ENCODE measurements at regions not wholly inside any gene's neighbourhood (a gene's known extent, or its start where the extent isn't known, plus 50 kb on each side); places are given as distances from the start of the nearest gene placed in this dataset.

DNA sequence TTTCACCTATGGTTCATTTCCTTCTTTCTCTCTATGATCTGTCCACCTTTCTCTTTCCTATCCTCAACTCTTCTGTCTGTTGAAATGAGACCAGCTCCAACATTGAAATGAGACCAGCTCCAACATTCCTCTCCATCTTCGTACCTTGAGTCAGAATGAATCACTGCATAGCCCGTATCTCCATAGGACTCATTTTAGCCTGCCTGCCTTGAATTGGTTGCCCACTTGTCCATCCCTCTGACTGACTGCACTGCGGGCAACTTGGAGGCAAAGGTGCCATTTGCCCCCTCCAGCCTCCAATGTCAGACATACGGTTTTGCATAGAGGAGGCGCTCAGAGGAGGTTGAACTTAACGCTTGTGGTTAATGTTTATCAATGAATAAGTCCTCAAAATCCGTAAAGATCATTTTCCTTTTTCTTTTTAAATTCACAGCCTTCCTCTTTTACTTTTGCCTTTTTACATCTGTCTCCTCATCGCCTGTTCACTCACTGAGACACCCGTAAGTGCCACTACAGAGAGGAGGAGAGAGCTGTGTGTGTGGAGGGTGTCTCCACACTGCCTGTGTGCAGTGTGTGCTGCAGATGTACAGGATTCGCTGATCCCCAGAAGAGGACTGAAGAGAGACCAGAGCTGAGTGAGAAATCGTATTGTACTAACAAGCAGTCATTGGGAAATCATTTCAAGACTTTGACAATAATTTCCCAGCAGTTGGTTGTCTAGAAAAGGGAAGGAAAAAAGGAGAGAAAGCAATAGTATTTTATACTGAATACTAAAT, 579.6 kb upstream of the MAP3K7 start (continued):
- TF ChIP-seq EP300 (IDR thresholded peaks at IDR 0.05; ENCODE audit: borderline replicate concordance in 1 of 2, low read depth in 2 of 2, low read length in 2 of 2) (no peak), BACH1 (IDR thresholded peaks at IDR 0.05; ENCODE audit: low read length) (no peak), CHD1 (IDR thresholded peaks at IDR 0.05; ENCODE audit: low read depth, low read length) (no peak), RFX5 (IDR thresholded peaks at IDR 0.05; ENCODE audit: borderline replicate concordance, low read depth, low read length) (no peak)

Data from H1 (cell line).